AG08395 (cell line): ENCODE measurements at regions not wholly inside any gene's neighbourhood (a gene's known extent, or its start where the extent isn't known, plus 50 kb on each side); places are given as distances from the start of the nearest gene placed in this dataset.

ENCODE experiments used
- DNase-seq: peaks from one replicate; pipeline ENCODE4 v3.0.0; 2012; ENCODE audit warnings: mixed read lengths, low spot score

- no peak for DNase-seq
Observed at GRCh38 chr7:47636433-47637175, 54.7 kb upstream of the TNS3 start.

- no peak for DNase-seq
Observed at GRCh38 chr7:47636081-47636432, 54.1 kb upstream of the TNS3 start.

GRCh38 chr7:47635091-47636080 is 53.5 kb upstream of the TNS3 start:
- peak; percentile 41 for DNase-seq

GRCh38 chr7:47634273-47634672 is 52.4 kb upstream of the TNS3 start:
- no peak for DNase-seq

- no peak for DNase-seq
Observed at GRCh38 chr7:47633134-47633533, 51.2 kb upstream of the TNS3 start.
